H1 (cell line): ENCODE measurements at regions not wholly inside any gene's neighbourhood (a gene's known extent, or its start where the extent isn't known, plus 50 kb on each side); places are given as distances from the start of the nearest gene placed in this dataset.

Source experiments
- CTCF ChIA-PET: fragments of 300-600 bp; sonication (Branson Sonifier 250); formaldehyde crosslinking; loops from one replicate; lab custom pipeline; 2021; ENCODE audit not compliant: partially characterized antibody; lab: Charles Lee
- POLR2A ChIA-PET: fragments of 300-600 bp; sonication (Branson Sonifier 250); formaldehyde crosslinking; loops from one replicate; lab custom pipeline; 2021; ENCODE audit warnings: inconsistent platforms; ENCODE audit not compliant: partially characterized antibody; lab: Charles Lee
- DNase-seq, 2 experiments: peaks; one replicate each; pipeline versions ENCODE4 v3.0.0 to v3.0.0-alpha.2; 2010 to 2022; ENCODE audit warnings: low spot score in 2 of 2, low read depth in 1 of 2, mixed read lengths in 1 of 2
- FAIRE-seq: peaks from 2 replicates; lab custom pipeline; 2011; peaks lifted over from hg19 to GRCh38; lab: Jason Lieb, UNC
- H2AFZ ChIP-seq: 2 replicates; pipeline ENCODE4 v1.8.1; 2012; ENCODE audit warnings: low read length, inconsistent platforms
- H2AK5ac ChIP-seq: 2 replicates; pipeline ENCODE4 v1.6.1; 2013; ENCODE audit warnings: low read depth, low read length
- H2BK120ac ChIP-seq: replicated peaks from 2 replicates; pipeline ENCODE3; 2013; ENCODE audit warnings: low read depth, low read length, inconsistent platforms
- H2BK12ac ChIP-seq: 2 replicates; pipeline ENCODE4 v1.6.1; 2013; ENCODE audit warnings: low read depth, low read length
- H2BK15ac ChIP-seq: 2 replicates; pipeline ENCODE4 v1.6.1; 2013; ENCODE audit warnings: low read length
- H2BK20ac ChIP-seq: 2 replicates; pipeline ENCODE4 v1.6.1; 2013; ENCODE audit warnings: low read length
- H2BK5ac ChIP-seq: 2 replicates; pipeline ENCODE4 v1.6.1; 2013; ENCODE audit warnings: low read depth, low read length
- H3K14ac ChIP-seq: 2 replicates; pipeline ENCODE4 v1.6.1; 2013; ENCODE audit warnings: inconsistent platforms; ENCODE audit not compliant: insufficient read length
- H3K18ac ChIP-seq: 2 replicates; pipeline ENCODE4 v1.6.1; 2013; ENCODE audit warnings: low read length; ENCODE audit errors: extremely low read depth
- H3K23ac ChIP-seq: 2 replicates; pipeline ENCODE4 v1.6.1; 2013; ENCODE audit warnings: inconsistent platforms; ENCODE audit not compliant: insufficient read length
- H3K23me2 ChIP-seq: 2 replicates; pipeline ENCODE4 v1.6.1; 2013; ENCODE audit warnings: low read depth, low read length
- H3K27ac ChIP-seq: 2 replicates; pipeline ENCODE4 v1.6.1; 2011; ENCODE audit warnings: low read depth, low read length, inconsistent platforms
- H3K27me3 ChIP-seq, 4 experiments: replicated peaks in 1 of 4; 1 replicate in 1 of 4; 2 replicates in 3 of 4; pipeline versions ENCODE4 v1.6.1 to v1.8.1; 2011 to 2013; ENCODE audit warnings: low read length in 3 of 4, mild to moderate bottlenecking in 3 of 4, inconsistent platforms in 2 of 4, mixed read lengths in 2 of 4, moderate library complexity in 1 of 4; ENCODE audit not compliant: control insufficient read depth in 3 of 4, insufficient read depth in 3 of 4; ENCODE audit errors: extremely low read depth in 1 of 4
- H3K36me3 ChIP-seq, 4 experiments: 2 replicates each; pipeline versions ENCODE4 v1.6.1 to v1.8.1; 2011 to 2013; ENCODE audit warnings: mild to moderate bottlenecking in 4 of 4, low read length in 3 of 4, moderate library complexity in 2 of 4, control low read depth in 1 of 4, inconsistent platforms in 1 of 4; ENCODE audit not compliant: insufficient read depth in 4 of 4, control insufficient read depth in 2 of 4
- H3K4ac ChIP-seq: replicated peaks from 2 replicates; pipeline ENCODE3; 2013; ENCODE audit warnings: low read length, low read depth, mixed read lengths, inconsistent platforms; ENCODE audit not compliant: insufficient read length
- H3K4me1 ChIP-seq, 4 experiments: replicated peaks in 1 of 4; 1 replicate in 1 of 4; 2 replicates in 3 of 4; pipeline versions ENCODE4 v1.6.1 to v1.8.1; 2011 to 2013; ENCODE audit warnings: low read length in 3 of 4, inconsistent platforms in 2 of 4, mixed read lengths in 1 of 4; ENCODE audit not compliant: insufficient read depth in 4 of 4, control insufficient read depth in 3 of 4
- H3K4me2 ChIP-seq, 2 experiments: 2 replicates each; pipeline versions ENCODE4 v1.6.1 to v1.8.1; 2011 to 2013; ENCODE audit warnings: low read depth in 2 of 2, low read length in 2 of 2, control low read depth in 1 of 2, inconsistent platforms in 1 of 2, mild to moderate bottlenecking in 1 of 2; ENCODE audit not compliant: insufficient read depth in 1 of 2
- H3K4me3 ChIP-seq, 4 experiments: fragments of 200-600, 300-600 bp in 1 of 4; sonication (generic), shearing (Covaris generic), sonication (Bioruptor Twin) in 1 of 4; 2 replicates each; pipeline versions ENCODE4 v1.5.1 to v1.8.1; 2011 to 2016; ENCODE audit warnings: low read length in 4 of 4, low read depth in 3 of 4, control low read depth in 2 of 4, inconsistent platforms in 2 of 4, mild to moderate bottlenecking in 2 of 4, mixed read lengths in 1 of 4, moderate library complexity in 1 of 4; ENCODE audit not compliant: insufficient read depth in 2 of 4; ENCODE audit errors: extremely low read depth in 1 of 4
- H3K56ac ChIP-seq: replicated peaks from 2 replicates; pipeline ENCODE3; 2013; ENCODE audit warnings: low read depth, mild to moderate bottlenecking, mixed read lengths, low read length, inconsistent platforms; ENCODE audit not compliant: insufficient read length
- H3K79me1 ChIP-seq: 2 replicates; pipeline ENCODE4 v1.6.1; 2013; ENCODE audit warnings: low read depth, low read length, control low read depth
- H3K79me2 ChIP-seq, 2 experiments: 2 replicates each; pipeline versions ENCODE4 v1.6.1 to v1.8.1; 2012 to 2013; ENCODE audit warnings: low read length in 2 of 2, mild to moderate bottlenecking in 2 of 2, inconsistent platforms in 1 of 2; ENCODE audit not compliant: insufficient read depth in 2 of 2, control insufficient read depth in 1 of 2
- H3K9ac ChIP-seq, 4 experiments: replicated peaks in 1 of 4; 1 replicate in 1 of 4; 2 replicates in 3 of 4; pipeline versions ENCODE4 v1.6.1 to v1.8.1; 2011 to 2013; ENCODE audit warnings: low read depth in 3 of 4, low read length in 3 of 4, control low read depth in 2 of 4, mild to moderate bottlenecking in 2 of 4, moderate library complexity in 2 of 4, inconsistent platforms in 1 of 4; ENCODE audit errors: extremely low read depth in 1 of 4
- H3K9me3 ChIP-seq, 2 experiments: 2 replicates each; pipeline versions ENCODE4 v1.6.1 to v1.8.1; 2012 to 2013; ENCODE audit warnings: mild to moderate bottlenecking in 2 of 2, moderate library complexity in 2 of 2, control low read depth in 1 of 2, inconsistent platforms in 1 of 2, low read depth in 1 of 2, low read length in 1 of 2, mixed read lengths in 1 of 2; ENCODE audit not compliant: insufficient read depth in 2 of 2
- H4K20me1 ChIP-seq, 2 experiments: replicated peaks in 1 of 2; 2 replicates each; pipeline versions ENCODE3 to v1.8.1; 2011 to 2013; ENCODE audit warnings: inconsistent platforms in 2 of 2, low read length in 2 of 2, mild to moderate bottlenecking in 1 of 2; ENCODE audit not compliant: insufficient read depth in 2 of 2, control insufficient read depth in 1 of 2
- H4K5ac ChIP-seq: 2 replicates; pipeline ENCODE4 v1.6.1; 2013; ENCODE audit warnings: low read length, low read depth, mixed read lengths, inconsistent platforms; ENCODE audit not compliant: insufficient read length
- H4K8ac ChIP-seq: 2 replicates; pipeline ENCODE4 v1.8.0; 2013; ENCODE audit warnings: mild to moderate bottlenecking, moderate library complexity, low read length, inconsistent platforms; ENCODE audit not compliant: insufficient read depth; ENCODE audit errors: extremely low read depth
- H4K91ac ChIP-seq: replicated peaks from 2 replicates; pipeline ENCODE3; 2013; ENCODE audit warnings: low read length, mixed read lengths, inconsistent platforms; ENCODE audit not compliant: insufficient read length
- E2F6 ChIP-seq: IDR thresholded peaks from 2 replicates; pipeline ENCODE4 v1.6.1; 2012; ENCODE audit warnings: inconsistent platforms
- KDM4A ChIP-seq: IDR thresholded peaks from one replicate; pipeline ENCODE4 v1.7.1; 2012; ENCODE audit warnings: low read depth, mild to moderate bottlenecking, moderate library complexity, low read length, inconsistent platforms; ENCODE audit not compliant: severe bottlenecking
- MAFK ChIP-seq: IDR thresholded peaks from 2 replicates; pipeline ENCODE4 v1.6.1; 2012; ENCODE audit warnings: low read depth, mild to moderate bottlenecking, improper control_type of control experiment, low read length
- NANOG ChIP-seq: IDR thresholded peaks from 2 replicates; pipeline ENCODE4 v1.6.1; 2011; ENCODE audit warnings: low read length, low read depth, mild to moderate bottlenecking, inconsistent platforms; ENCODE audit not compliant: insufficient read depth, poor library complexity, severe bottlenecking
- SIN3A ChIP-seq, 2 experiments: IDR thresholded peaks in 1 of 2; conservative IDR thresholded peaks in 1 of 2; 2 replicates each; pipeline ENCODE4 v1.6.1; 2011 to 2012; ENCODE audit warnings: low read length in 2 of 2, improper control_type of control experiment in 1 of 2, low read depth in 1 of 2, mild to moderate bottlenecking in 1 of 2
- TAF1 ChIP-seq: IDR thresholded peaks from 2 replicates; pipeline ENCODE4 v1.6.1; 2011; ENCODE audit warnings: mild to moderate bottlenecking, low read depth, low read length
- WGBS, 2 experiments: shearing (Covaris generic) in 1 of 2; methylation state at CpG; one replicate each; pipeline versions ENCODE4 v1.1.6 to v1.1.7; 2013 to 2015; ENCODE audit warnings: low lambda C conversion rate in 2 of 2, mixed read lengths in 2 of 2, inconsistent platforms in 1 of 2, low coverage in 1 of 2, missing lambda C conversion rate in 1 of 2; ENCODE audit not compliant: insufficient replicate concordance in 2 of 2, insufficient coverage in 1 of 2, insufficient read length in 1 of 2; ENCODE audit errors: extremely low coverage in 1 of 2, missing lambda C conversion rate in 1 of 2; 5-methylcytosine and 5-hydroxymethylcytosine counted together

GRCh38 chr20:48531505-48531904 is 296.3 kb downstream of the PREX1 start:
- WGBS, 2 experiments: 92% methylated on average over 2 of the region's 2 CpGs; no CpG with 5 or more reads in 1 of the 2 experiments
- Histone ChIP-seq H3K23me2 (no peaks in the 10 kb centered on the region), H4K91ac (no peak overlapping the region), H2BK20ac (no peak overlapping the region), H2BK15ac (no peak overlapping the region), H3K27me3 (no peaks in the 10 kb centered on the region; a peak in 1 of 7 replicates), H3K9ac (no peak overlapping the region), H4K8ac (no peak overlapping the region), H4K20me1 (no peaks in the 10 kb centered on the region), H2AK5ac (no peak overlapping the region), H3K56ac (no peak overlapping the region), H3K79me2 (no peaks in the 10 kb centered on the region), H3K4me2 (no peak overlapping the region), H3K4me3 (no peak overlapping the region), H3K4me1 (no peaks in the 10 kb centered on the region), H2AFZ (no peak overlapping the region), H3K4ac (no peak overlapping the region), H3K23ac (no peak overlapping the region), H2BK12ac (no peak overlapping the region), H3K36me3 (no peaks in the 10 kb centered on the region), H3K9me3 (no peaks in the 10 kb centered on the region), H3K27ac (no peak overlapping the region), H4K5ac (no peak overlapping the region), H2BK5ac (no peak overlapping the region), H3K79me1 (no peaks in the 10 kb centered on the region), H3K14ac (no peak overlapping the region), H3K18ac (no peak overlapping the region), H2BK120ac (no peak overlapping the region)
- POLR2A ChIA-PET: interaction anchor here (1.4 kb wide), 1 partner anchor 8 kb away, joined by 3 read pairs; no protein-coding TSS in a partner anchor
- no peak for FAIRE-seq
- CTCF ChIA-PET: interaction anchor here (2.4 kb wide), 1 partner anchor 89 kb away, joined by 9 read pairs; no protein-coding TSS in a partner anchor
- DNase-seq: no peak
- no peak for TF ChIP-seq TAF1
- no peak for TF ChIP-seq SIN3A (conservative IDR thresholded peaks at IDR 0.05 in 1 of 2, IDR thresholded peaks at IDR 0.05 in 1 of 2; ENCODE audit: low read depth in 1 of 2, low read length in 2 of 2)
- TF ChIP-seq MAFK: no peak
- no peak for TF ChIP-seq KDM4A
- TF ChIP-seq E2F6: no peak
- no peak for TF ChIP-seq NANOG
